GOT3 (cell line): ENCODE measurements at regions not wholly inside any gene's neighbourhood (a gene's known extent, or its start where the extent isn't known, plus 50 kb on each side); places are given as distances from the start of the nearest gene placed in this dataset.

Source experiments
- DNase-seq: peaks from one replicate; lab custom pipeline; 2025; ENCODE audit warnings: mixed read lengths; lab: John Stamatoyannopoulos, UW

DNA sequence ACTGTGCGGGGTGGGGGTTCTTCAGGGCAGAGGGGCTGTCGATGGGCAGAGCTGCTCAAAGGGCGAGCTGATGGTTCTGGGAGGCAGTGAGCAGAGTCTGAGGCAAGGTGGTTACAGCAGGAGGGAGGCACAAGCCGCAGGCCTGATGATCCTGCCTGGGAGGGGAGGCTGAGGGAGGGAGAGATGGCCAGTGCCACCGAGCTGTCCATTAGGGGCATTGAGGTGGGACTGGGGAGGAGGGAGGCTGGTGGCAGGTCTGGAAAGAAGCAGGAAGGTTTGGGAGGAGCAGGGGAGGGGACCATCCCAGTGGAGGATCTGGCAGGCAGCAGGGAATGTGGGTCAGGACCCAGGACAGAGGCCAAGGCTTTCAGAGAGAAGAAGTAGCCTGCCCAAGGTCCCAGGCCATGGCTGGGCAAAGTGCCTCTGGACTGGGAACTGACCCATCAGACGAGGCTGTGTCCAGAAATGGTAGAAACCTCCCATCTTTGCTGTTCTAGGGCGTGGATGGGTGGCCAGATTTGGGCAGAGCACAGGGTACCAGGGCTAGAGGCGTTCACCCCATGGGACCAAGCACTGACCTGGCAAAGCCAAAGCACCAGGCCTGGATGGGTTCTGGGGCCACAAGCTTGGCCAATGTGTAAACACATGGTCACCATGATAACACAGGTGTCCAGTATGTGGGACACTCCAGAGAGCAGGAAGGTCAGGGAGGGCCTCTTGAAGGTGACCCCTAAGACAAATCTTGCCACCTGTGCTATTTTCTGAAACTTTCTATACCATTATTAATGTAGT lies 55.5 kb downstream of the INHBB start:
- no peak for DNase-seq

DNA sequence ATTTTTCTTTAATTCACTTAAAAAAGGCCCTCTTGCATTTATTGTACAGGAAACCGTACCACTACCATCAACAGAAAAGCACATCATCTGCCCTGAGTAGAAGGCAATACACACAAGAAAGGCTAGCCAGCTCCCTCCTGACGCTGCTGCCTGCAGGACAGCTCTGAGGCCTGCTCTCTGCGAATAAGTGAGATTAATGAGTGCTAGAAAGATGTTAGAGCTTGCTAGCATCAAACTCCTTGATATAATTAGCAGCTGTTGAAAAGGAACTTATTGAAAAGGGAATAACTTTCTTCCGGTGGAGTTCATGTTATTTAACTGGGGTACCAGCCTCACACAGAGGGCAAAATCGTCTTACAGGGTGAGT lies 56.1 kb downstream of the INHBB start:
- DNase-seq: no peak

DNA sequence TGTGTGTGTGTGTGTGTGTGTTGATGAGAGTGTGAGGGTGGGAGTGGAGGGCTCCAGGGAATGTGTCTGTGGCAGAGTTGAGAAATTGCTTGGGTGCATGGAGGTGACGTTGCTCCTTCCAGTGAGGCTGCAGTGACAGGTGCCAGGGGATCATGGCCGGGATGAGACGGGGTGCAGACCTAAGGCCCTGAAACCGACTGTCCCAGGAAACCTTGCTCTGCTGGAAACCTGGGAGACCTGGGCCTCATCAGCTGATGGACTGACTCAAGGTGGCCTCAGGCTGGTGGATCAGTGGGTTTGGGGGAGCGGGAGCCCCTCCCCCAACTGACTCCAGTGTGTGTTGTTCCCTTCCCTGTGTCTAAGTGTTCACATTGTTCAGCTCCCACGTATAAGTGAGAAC lies 56.6 kb downstream of the INHBB start:
- no peak for DNase-seq

DNA sequence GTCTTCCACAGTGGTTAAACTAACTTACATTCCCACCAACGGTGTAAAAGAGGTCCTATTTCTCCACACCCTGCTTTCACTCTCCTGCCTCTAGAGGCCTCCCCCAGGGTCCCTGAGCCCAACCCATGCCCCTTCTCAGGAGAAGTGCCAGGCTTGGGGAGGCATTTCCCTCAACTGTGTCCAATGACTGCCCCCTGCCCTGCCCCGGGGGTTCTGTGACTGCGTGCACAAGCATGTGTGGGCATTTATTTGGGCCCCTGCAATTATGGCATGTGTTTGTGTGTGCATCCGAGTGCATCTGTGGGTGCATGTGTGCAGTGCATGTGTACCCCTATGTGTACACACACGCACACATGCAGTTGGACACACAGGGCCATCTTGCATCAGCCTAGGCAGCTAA lies 57.3 kb downstream of the INHBB start:
- DNase-seq: no peak

DNA sequence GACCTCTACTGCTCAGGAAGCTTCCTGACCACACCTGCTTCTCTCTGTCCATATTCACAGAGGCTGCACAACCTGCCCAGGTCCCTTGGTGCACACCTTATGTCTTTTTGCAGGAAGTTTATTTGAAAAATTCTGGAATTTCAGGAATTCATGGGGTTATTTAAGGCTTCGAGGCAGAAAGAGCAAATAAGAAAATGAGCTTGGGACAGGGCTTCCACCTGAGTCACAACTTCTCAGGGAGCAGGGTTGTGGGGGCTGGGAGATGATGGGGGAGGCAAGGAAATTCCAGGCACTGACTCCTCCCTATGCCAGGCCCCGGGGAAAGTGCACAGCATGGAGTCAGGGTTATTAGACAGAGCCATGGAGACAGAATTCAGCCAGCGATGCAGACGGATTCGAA lies 57.7 kb downstream of the INHBB start:
- no peak for DNase-seq

DNA sequence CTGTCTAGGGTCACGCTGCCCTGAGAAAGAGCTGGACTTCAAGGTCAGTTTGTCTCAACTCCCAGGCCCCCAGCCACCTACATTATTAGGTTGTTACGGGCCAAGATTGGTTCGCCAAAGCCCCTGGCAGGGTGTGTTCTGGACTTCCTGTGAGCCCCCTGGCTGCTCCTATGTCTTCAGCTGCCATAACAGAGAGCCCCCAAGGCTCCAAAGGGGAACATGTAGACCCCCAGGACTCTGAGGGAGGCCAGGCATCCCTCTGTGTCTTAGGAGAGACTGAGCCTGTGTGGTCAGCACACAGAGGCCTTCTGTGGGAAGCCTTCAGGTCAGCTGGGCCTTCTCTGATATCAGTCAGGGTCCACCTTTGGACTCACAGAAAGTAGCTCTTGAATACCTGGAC lies 58.3 kb downstream of the INHBB start:
- DNase-seq: no peak

DNA sequence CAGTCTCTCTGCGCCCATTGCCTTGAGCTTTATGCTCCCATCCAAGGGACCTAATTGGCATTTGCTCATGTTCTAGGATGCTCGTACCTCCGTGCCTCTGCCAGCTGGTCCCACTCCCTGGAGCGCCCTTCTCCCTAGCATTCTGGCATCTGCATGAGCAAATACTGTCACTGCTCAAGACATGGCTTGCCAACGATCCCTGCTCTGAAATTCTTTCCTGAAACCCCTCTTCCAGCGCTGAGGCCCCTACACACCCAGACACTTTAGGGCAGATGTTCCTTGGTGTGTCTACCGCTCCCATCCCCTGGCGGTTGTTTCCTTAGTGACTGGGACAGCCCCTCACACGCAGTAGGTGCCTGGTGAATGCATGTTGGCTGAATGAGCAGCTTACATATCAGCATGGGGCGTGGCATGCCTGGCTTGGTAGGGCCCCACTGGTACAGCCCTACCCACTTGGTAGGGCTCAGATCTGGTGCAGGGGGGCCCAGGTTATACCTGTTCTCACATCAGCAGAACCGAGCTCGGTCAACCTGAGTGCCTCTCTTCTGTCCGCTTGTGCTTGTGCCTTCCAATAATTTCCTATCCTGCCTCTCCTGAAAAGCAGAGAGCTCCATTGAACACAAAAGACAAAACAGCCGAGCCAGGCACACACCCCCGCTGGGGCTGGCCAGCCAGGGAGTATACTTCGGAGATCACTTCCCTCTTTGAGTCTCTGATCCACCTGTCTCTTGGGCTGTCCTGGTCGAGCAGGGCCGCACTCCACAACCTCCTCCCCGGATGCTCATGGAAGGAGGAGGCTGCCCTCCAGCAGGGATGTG lies 59.2 kb downstream of the INHBB start:
- DNase-seq: no peak

DNA sequence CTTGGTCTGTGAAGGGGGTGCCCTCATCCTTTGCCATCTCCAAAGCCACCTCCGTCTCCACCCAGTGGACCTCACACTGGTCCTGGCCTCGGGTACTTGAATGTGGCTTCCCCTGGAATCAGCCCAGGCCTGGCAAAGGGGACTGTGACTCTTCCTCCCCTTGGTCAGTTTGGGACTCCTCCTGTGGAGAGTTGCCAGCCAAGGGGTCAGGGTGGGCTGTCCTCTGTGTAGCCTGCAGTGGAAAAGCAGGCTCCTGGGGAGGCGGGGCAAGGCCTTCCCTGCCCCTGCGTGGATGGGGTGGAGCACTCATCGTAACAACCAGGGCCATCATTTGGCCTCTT lies 59.8 kb downstream of the INHBB start:
- DNase-seq: no peak

DNA sequence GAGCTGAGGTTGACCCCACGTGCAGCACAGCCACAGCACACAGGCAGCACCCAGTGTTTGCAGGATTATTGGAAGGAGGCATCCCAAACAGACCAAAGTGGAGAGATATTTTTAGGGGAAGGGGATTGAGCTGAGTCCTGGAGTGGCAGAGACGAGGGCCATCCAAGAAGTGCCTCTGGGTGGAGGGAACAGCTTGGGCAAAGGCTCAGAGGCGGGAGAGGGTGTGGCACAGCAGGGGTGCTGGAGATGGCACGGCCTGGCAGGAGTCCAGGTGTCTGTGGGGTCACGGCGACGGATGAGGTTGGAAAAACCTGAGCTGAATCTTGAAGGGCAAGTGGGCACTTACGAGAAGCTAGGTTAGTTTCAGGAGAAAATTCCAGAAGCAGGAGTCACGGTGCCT lies 60.6 kb downstream of the INHBB start:
- DNase-seq: no peak

DNA sequence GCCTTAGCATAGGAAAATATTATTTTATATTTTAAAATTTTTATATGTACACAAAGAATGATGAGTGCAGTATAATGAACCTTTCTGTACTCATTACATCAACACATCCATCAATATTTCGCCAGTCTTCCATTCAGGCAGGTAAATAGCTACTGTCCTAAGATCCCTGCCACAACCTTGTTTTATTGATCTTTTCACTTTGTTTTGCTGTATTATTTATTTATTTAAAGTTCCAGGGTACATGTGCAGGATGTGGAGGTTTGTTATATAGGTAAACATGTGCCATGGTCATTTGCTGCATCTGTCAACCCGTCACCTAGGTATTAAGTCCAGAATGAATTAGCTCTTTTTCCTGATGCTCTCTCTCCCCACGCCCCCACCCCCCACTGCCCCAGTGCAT lies 64.6 kb downstream of the INHBB start:
- no peak for DNase-seq

DNA sequence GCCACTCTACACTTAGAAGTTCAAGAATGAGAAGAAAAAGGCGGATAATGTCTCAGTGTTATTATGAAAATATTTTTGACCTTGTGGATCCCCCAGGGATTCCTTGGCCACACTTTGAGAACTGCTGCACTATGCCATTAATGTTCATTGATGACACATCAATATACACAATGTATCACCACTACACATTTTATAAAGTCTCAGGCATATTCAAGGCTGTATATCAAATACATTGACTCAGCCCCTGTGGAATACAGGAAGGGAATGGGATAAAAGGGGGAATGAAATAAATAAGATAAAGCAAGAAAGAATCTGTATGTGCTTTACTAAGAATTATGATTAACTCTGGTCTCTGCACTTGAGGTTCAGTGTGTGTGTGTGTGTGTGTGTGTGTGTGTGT lies 69.1 kb downstream of the INHBB start:
- no peak for DNase-seq

DNA sequence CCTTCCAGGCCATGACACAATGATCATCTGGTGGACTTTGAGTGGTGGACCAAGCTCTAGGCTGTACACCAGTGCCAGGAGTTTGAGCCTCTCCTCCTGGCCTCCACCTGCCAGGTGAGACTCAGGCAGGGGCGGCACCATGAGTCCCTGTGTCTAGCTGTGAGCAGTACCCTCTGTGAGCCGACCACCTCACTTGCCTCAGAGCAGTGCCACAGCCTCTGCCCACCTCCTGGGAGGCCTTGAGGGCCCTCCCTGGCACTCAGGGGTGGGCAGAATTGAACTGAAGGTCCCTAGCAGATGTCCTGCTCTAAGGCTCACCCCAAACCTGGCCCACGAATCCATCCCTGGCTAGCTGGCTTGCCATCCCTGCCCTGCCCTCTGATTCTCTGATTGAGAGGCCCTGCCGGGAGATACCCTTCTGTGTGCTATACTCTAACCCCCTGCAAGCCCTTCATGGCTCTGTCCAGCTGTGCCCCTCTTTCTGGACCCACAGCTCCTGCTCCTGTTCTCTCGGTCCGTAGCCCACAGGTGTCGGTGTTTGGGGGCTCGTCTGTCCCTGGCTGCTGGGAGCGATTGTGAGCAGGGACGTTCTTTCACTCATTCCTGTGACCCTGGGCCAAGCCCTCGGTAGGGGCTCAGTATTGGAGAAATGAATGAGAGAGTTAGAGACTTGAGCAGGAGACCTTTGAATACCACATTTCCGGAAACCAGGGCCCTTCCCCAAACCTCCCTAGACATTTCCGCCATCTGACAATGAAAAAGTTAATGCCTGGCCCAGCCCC lies 70.0 kb downstream of the INHBB start:
- DNase-seq: no peak

DNA sequence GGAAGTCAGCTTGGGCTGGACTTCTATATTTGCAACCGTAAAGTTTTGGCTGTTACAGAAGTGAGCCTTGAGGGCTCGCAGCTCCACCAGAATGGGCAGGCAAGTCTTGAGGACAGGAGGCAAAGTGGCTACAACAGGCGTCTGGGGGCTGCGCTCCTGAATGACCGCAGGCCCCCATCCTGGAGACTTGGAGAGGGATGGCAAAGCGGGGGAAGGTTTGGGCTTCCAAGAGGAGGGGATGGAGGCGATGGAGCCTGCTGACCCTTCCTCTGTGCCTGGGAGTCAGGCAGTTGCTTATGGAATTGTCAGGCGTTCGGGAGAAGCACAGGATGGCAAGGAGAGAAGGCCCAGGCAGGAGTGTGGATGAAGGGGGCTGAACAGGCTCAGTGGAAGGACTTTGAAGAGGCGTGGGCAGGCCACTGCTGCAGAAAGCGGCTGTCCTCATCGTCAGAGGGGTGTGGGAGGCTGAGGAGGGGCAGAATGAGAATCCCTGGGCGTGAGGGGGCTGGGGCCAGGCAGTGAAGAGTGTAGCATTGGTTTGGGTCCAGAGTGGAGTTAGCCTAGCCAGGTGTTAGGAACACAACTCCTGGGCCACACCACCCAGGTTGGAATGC lies 72.3 kb downstream of the INHBB start:
- no peak for DNase-seq

DNA sequence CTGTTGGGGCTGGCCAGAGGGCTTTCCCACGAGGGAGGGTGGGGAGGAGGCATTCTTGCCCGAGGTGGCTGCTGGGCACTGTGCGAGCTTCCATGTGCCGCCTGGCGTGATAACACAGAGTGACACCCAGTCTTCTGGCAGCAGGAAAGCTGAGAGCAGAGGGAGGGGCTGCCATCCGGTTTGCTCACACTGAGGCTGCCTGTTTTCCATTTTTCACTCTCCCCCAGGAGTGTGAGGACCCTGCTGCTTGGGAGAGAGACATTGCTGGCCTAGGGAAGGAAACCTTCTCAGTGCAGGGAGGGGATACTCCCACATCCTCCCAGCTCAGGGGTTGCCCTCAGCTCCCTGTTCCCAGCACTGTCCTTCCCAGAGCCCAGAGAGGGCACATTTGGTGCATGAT lies 73.1 kb downstream of the INHBB start:
- DNase-seq: no peak

DNA sequence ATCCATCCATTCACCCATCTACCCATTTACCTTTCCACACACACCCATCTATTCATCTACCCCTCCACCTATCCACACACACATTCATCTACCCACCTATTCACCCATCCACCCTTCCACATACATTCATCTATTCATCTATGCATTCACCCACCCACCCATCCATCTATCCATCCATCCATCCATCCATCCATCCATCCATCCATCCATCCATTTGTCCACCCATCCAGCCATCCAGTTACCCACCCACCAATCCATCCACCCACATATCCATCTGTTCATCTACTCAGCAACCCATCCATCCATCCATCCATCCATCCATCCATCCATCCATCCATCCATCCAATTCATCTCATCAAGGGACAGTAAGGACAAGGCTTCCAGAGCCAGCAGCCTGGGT lies 74.0 kb downstream of the INHBB start:
- DNase-seq: no peak

DNA sequence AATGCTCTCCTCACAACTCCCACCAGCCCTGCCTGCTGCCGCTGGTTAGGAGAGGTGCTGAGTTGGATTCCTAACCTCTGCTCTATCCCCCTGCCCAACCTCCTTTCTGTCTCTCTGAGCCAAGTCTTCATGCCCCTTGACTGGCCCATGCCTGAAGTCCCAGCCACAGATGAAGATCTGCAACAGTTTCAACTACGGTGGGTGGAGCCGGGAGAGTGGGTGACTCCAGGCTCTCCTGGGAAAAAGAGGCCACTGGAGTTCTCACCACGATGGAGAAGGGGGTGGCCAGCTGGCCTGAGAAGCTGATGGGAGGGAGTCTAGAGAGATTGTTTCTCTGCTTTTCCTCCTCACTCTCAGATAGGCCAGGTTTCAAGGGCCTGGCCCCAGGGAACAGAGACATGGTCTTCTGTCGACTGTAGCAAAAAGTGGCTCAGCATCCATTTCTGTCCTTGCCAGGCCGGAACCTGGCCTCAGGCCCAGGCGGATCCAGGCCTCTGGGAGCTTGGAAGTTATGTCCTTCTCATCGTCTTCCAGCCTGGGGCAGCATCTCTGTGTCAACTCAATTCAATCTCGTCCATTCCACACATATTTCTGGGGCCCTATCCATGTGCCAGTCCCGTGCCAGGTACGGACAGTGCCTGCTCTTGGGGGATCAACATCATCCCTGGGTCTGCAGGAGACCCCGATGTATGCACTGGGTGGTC lies 75.3 kb downstream of the INHBB start:
- DNase-seq: no peak

DNA sequence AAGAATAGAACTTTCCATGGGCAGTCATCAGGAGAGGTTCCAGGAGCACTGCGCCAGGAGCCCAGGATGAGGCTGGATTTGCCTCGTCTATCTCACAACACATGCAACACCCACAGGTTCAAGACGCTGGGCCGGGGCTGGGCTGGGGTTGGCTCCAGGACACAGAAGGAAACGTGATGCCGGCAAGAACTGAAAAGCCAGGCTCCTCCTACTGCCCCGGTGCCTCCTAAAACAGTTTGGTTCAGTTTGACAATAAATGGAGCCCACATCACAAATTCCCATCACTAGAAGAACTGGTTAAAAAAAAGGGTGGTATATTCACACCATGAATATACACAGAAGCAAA lies 75.9 kb downstream of the INHBB start:
- DNase-seq: no peak

DNA sequence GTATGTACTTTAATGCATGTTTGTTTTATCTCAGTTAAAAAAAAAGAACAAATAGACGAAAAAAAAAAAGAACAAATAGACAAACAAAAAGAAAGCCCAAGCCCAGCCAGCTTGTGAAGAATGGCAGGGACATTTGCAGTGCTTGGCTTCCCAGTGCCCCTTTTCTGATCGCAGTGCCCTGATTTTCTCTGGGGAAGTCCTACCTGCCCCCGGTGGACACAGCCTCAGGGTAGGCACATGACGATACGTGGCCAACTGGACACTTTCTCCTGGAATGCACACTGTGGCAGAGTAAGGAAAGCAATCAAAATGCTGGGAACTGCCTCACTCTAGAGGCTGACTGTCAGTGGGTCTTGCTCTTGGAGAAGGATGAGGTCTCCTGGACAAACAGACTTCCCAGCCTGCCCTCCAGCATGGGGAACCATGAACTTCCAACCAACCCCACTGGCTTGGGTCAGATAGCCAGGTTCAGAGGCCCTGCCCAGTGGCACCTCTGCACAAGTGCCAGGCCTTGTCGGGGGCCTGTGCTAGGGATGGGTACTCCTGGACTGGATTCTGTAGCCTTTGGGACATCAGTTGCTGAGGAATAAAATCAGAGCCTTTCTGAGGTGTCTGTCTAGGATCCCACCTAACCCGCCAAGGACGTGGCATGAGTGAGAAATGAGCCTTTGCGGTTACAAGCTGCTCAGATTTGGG lies 76.7 kb downstream of the INHBB start:
- DNase-seq: no peak

DNA sequence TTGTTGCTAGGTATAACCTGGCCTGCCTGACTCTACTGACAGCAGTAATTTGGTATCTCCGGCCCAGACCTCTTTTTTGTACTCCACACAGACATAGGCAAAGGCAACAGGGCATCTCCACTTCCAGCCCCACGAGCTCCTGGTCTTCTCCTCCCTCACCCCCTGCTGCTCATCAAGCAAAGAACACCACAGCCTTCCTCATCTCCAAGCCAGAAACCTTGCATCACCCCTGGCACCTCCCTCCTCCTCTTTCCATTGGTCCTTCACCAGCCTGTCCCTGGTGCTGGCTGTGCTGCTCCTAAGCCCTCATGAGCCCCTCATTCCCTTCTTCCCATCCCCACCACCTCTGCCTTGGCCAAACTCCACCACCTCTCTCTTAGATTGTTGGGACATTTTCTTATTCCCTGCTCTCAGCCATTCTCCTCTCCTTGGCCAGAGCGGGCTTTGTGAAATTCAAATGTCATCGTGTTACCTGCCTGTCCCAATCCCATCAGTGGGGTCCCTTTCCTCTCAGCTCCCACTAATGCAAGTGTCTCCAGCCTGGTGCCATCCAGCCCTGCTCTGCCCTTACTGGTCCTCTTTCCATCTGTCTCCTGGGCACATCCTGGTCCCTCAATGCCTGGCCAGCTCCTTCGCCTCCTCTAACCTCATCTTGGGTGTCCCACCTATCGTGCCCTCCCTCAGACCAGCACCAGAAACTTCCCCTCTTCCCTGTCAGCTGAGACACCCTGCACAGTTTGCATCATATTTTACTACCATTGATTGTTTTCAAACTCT lies 77.4 kb downstream of the INHBB start:
- DNase-seq: no peak

DNA sequence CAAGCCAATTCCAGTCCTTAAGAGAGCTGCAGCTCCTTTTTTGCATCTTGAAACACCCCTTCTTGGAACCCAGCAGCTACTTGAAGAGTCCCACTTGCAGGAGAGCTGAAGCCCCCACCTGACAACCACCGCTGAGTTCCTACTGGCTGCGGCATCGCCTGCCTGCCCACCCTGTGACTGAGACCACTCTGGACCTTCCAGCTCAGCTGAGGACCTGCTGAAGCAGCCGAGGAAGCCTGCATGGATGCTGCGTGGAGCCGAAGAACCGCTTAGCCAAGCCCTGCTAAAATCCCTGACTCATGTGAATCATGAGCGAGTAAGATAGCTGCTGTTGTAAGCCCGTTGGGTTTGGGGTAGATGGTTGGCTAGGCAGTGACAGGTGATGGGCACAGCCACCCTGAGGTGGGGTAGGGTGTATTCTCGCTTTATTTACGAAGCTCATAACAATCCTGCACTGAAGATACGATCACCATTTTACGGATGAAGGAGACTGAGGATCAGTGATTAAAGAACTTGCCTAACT lies 78.4 kb downstream of the INHBB start:
- no peak for DNase-seq
